ENCODE measurements at regions not wholly inside any gene's neighbourhood (a gene's known extent, or its start where the extent isn't known, plus 50 kb on each side); places are given as distances from the start of the nearest gene placed in this dataset.

DNA sequence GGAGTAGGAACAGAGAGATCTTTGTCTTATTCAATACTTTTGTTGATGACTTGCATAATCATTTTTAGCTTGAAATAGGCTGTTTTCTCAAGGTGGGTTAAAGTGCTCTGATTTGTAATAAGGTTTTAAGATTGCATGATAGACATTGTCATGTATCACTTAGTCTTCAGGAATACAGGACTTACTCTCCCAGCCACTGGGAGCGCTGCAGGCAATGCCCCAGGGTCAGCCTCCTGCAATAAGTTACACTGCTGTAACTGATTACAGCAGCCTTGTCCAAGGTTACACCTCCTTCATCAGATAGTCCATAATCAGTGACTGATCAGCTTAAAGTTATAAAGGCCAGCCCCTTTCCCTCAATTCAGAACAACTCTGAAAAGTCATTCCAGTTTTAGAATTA lies 218.6 kb downstream of the ESM1 start:
- TF ChIP-seq POLR2A (IDR thresholded peaks at IDR 0.05; ENCODE audit: low read length) (no peak), GATA1 (IDR thresholded peaks at IDR 0.05; ENCODE audit: low read depth, low read length) (no peak)
